ENCODE measurements at regions not wholly inside any gene's neighbourhood (a gene's known extent, or its start where the extent isn't known, plus 50 kb on each side); places are given as distances from the start of the nearest gene placed in this dataset.

DNA sequence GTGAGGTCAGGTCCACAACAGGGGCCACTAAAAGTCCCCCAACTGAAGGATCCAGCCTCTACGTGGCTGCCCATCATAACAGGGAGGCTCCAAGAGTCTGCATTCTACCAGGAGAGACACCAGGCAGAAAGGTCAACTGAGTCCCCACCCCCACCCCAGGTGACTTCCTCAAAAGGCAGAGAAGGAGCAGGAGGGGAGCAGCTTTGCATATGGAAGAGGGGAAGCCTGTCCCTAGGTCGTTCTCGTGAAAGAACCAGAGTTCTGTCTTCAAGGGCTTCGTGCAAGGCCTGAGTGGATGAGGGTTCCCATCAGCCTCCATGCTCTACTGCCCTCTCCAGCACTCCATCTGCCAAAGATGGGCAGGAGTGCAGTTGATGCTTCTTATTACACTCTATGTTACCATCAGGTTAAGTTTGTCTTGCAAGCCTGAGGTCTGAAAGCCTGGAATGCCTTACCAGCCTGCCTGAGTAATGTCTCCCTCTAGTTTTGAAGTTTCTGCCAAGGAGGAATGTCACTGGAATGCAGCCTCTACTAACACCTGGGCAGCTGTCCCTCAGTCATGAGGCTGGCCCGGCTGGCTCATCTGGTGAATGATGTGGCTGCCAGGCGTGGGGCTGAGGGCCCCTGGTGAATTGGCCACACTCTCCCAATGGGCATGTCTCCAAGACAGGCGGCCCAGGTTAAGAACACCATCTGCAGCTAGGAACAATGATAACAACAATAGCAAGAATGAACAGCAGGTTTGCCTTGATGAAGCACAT lies 54.3 kb upstream of the SMNDC1 start:
- Histone ChIP-seq H3K27ac (ENCODE audit: control insufficient read depth, insufficient read depth, low read length) (no peak overlapping the region), H4K20me1 (ENCODE audit: control insufficient read depth, extremely low read depth, insufficient read depth, low read length) (no peaks in the 10 kb centered on the region), H3K9me3 (ENCODE audit: control insufficient read depth, low read depth, low read length) (no peaks in the 10 kb centered on the region), H3K27me3 (ENCODE audit: control insufficient read depth, extremely low read depth, insufficient read depth, low read length) (no peaks in the 10 kb centered on the region), H3K36me3 (ENCODE audit: control insufficient read depth in 2 of 2, extremely low read depth in 1 of 2, insufficient read depth in 2 of 2, low read length in 2 of 2) (no peaks in the 10 kb centered on the region), H3K9me1 (ENCODE audit: control insufficient read depth, extremely low read depth, insufficient read depth, low read length) (no peaks in the 10 kb centered on the region), H3K4me3 (ENCODE audit: control insufficient read depth in 2 of 3, extremely low read depth in 1 of 3, insufficient read depth in 2 of 3, low read depth in 1 of 3, low read length in 3 of 3) (no peak overlapping the region), H3K4me1 (ENCODE audit: control insufficient read depth, extremely low read depth, insufficient read depth, low read length) (peaks cover 41% of the 10 kb centered on the region), H3K4me2 (ENCODE audit: control insufficient read depth, extremely low read depth, insufficient read depth, low read depth, low read length) (no peak overlapping the region), H3K9ac (ENCODE audit: control insufficient read depth, extremely low read depth, insufficient read depth, low read length) (no peak overlapping the region), H2AFZ (ENCODE audit: control insufficient read depth, low read length) (no peak overlapping the region), H3K79me2 (ENCODE audit: control insufficient read depth, insufficient read depth, low read length) (no peaks in the 10 kb centered on the region)
- FAIRE-seq (peak; percentile 48), DNase-seq (ENCODE audit: low read depth, low spot score) (peak; percentile 88)
- dilution Hi-C loops (cut with MboI; ENCODE audit: extremely low pct_ligation_motif_present, low sequenced_read_pairs): no loop called here
- no peak for TF ChIP-seq EZH2 (IDR thresholded peaks at IDR 0.05; ENCODE audit: low read length)
- TF ChIP-seq CTCF (optimal IDR thresholded peaks at IDR 0.05 in 1 of 3, IDR thresholded peaks at IDR 0.05 in 1 of 3, conservative IDR thresholded peaks at IDR 0.05 in 1 of 3; ENCODE audit: extremely low read depth in 1 of 3, insufficient read depth in 2 of 3, low read length in 3 of 3): peak; percentile 13 to 62 (median 28)

DNA sequence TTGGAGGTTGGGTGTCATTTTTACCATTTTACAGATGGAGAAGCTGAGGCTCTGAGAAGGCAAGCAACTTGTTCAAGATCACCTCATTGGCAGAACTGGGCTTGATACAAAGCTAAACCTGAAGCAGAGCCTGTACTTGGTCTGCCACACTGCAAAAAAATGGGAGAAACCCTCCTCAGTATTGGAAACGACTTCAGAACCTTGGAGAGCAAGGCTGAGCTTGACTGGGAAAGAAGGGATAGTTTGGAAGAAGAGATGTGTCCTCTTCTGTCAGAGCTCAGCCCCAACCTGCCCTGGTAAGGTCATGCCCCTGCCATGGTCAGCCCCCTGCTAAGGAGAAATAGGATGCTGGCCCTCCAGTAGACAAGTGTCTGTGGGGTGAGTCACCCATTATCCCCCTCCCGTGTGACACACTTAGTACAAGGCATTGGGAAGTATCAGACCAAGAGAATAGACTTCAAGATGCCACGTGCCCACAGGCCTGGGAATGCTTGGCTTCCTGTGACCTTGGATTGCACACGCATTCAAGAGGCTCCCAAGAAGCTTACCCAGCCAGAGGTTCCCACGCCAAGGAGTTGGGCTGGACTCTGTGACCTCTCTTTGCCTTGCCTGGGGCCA lies 56.2 kb upstream of the SMNDC1 start:
- TF ChIP-seq EZH2 (IDR thresholded peaks at IDR 0.05; ENCODE audit: low read length): no peak
- no peak for TF ChIP-seq CTCF (optimal IDR thresholded peaks at IDR 0.05 in 1 of 3, IDR thresholded peaks at IDR 0.05 in 1 of 3, conservative IDR thresholded peaks at IDR 0.05 in 1 of 3; ENCODE audit: extremely low read depth in 1 of 3, insufficient read depth in 2 of 3, low read length in 3 of 3)
- Histone ChIP-seq H3K9me1 (ENCODE audit: control insufficient read depth, extremely low read depth, insufficient read depth, low read length) (no peaks in the 10 kb centered on the region), H2AFZ (ENCODE audit: control insufficient read depth, low read length) (no peak overlapping the region), H3K79me2 (ENCODE audit: control insufficient read depth, insufficient read depth, low read length) (no peaks in the 10 kb centered on the region), H3K9ac (ENCODE audit: control insufficient read depth, extremely low read depth, insufficient read depth, low read length) (no peak overlapping the region), H3K4me3 (ENCODE audit: control insufficient read depth in 2 of 3, extremely low read depth in 1 of 3, insufficient read depth in 2 of 3, low read depth in 1 of 3, low read length in 3 of 3) (no peak overlapping the region), H3K4me2 (ENCODE audit: control insufficient read depth, extremely low read depth, insufficient read depth, low read depth, low read length) (no peak overlapping the region), H3K9me3 (ENCODE audit: control insufficient read depth, low read depth, low read length) (no peaks in the 10 kb centered on the region), H3K4me1 (ENCODE audit: control insufficient read depth, extremely low read depth, insufficient read depth, low read length) (peaks cover 48% of the 10 kb centered on the region), H3K27me3 (ENCODE audit: control insufficient read depth, extremely low read depth, insufficient read depth, low read length) (no peaks in the 10 kb centered on the region), H3K27ac (ENCODE audit: control insufficient read depth, insufficient read depth, low read length) (no peak overlapping the region), H4K20me1 (ENCODE audit: control insufficient read depth, extremely low read depth, insufficient read depth, low read length) (no peaks in the 10 kb centered on the region), H3K36me3 (ENCODE audit: control insufficient read depth in 2 of 2, extremely low read depth in 1 of 2, insufficient read depth in 2 of 2, low read length in 2 of 2) (no peaks in the 10 kb centered on the region)
- no peak for DNase-seq (ENCODE audit: low read depth, low spot score)
- no peak for FAIRE-seq
- dilution Hi-C loops (cut with MboI; ENCODE audit: extremely low pct_ligation_motif_present, low sequenced_read_pairs): no loop called here

Measured in keratinocyte (primary cell).